ENCODE measurements at regions not wholly inside any gene's neighbourhood (a gene's known extent, or its start where the extent isn't known, plus 50 kb on each side); places are given as distances from the start of the nearest gene placed in this dataset.

- no peak overlapping the region for H3K4me3 ChIP-seq
- WGBS (ENCODE audit: insufficient coverage, low coverage, missing lambda C conversion rate): 0% methylated on average over 1 of the region's 1 CpG
- H3K9ac ChIP-seq (ENCODE audit: insufficient read depth in 1 of 2, low read depth in 2 of 2, low read length in 2 of 2): no peak overlapping the region
- H3K27me3 ChIP-seq (ENCODE audit: control insufficient read depth in 2 of 2, insufficient read depth in 2 of 2, low read length in 2 of 2): no peaks in the 10 kb centered on the region
- no peak overlapping the region for H2AFZ ChIP-seq (ENCODE audit: low read depth, low read length)
- H3K4me2 ChIP-seq (ENCODE audit: insufficient read depth, low read length): no peak overlapping the region
- H3K36me3 ChIP-seq (ENCODE audit: control insufficient read depth, insufficient read depth, low read length): no peaks in the 10 kb centered on the region
- BruUV-seq (replicated peaks): no TSS peak
- H3K9me1 ChIP-seq (ENCODE audit: control insufficient read depth, insufficient read depth, low read length): no peaks in the 10 kb centered on the region
- FAIRE-seq: no peak
- H3K9me3 ChIP-seq (replicated peaks; ENCODE audit: control insufficient read depth, insufficient read depth, low read depth, low read length): no peaks in the 10 kb centered on the region
- DNase-seq (ENCODE audit: extremely low read depth in 1 of 4, low spot score in 3 of 4): no peak
- no peak overlapping the region for H3K27ac ChIP-seq (ENCODE audit: extremely low read depth, low read depth, low read length)
- TF ChIP-seq TCF7L2 (IDR thresholded peaks at IDR 0.05; ENCODE audit: low read depth, low read length) (no peak), ERF (CRISPR knock-in tag; IDR thresholded peaks at IDR 0.05) (no peak), MYNN (IDR thresholded peaks at IDR 0.05) (no peak), MYNN (CRISPR knock-in tag; IDR thresholded peaks at IDR 0.05) (no peak), NR2F6 (CRISPR knock-in tag; IDR thresholded peaks at IDR 0.05) (no peak), ZNF12 (CRISPR knock-in tag; IDR thresholded peaks at IDR 0.05) (no peak), ZNF263 (CRISPR knock-in tag; IDR thresholded peaks at IDR 0.05; ENCODE audit: borderline replicate concordance) (no peak), POLR2AphosphoS2 (IDR thresholded peaks at IDR 0.05; ENCODE audit: low read length) (no peak), ZBTB7A (IDR thresholded peaks at IDR 0.05; ENCODE audit: borderline replicate concordance, control insufficient read depth, low read depth, low read length) (no peak), HIVEP1 (CRISPR knock-in tag; IDR thresholded peaks at IDR 0.05) (no peak), ZNF23 (CRISPR knock-in tag; IDR thresholded peaks at IDR 0.05) (no peak), GTF3C2 (IDR thresholded peaks at IDR 0.05; ENCODE audit: borderline replicate concordance, extremely low read depth, insufficient read length) (no peak), ZEB2 (IDR thresholded peaks at IDR 0.05) (no peak), ZNF707 (CRISPR knock-in tag; conservative IDR thresholded peaks at IDR 0.05) (no peak), ARNT (IDR thresholded peaks at IDR 0.05) (no peak)
- no peaks in the 10 kb centered on the region for H3K79me2 ChIP-seq (ENCODE audit: control insufficient read depth, insufficient read depth, low read length)
- ChIA-PET CTCF (ENCODE audit: low intra/inter-chr PET ratio) (no interaction called here), POLR2A (no interaction called here)
- H4K20me1 ChIP-seq (replicated peaks; ENCODE audit: control insufficient read depth, insufficient read depth, low read length): no peaks in the 10 kb centered on the region
- H3K4me1 ChIP-seq (replicated peaks in 1 of 2; ENCODE audit: control insufficient read depth in 2 of 2, insufficient read depth in 2 of 2, low read length in 2 of 2): no peaks in the 10 kb centered on the region
- intact Hi-C loops (cut with micrococcal nuclease) (no loop called here), in situ Hi-C loops (cut with MboI) (no loop called here)
- no peak for ATAC-seq
Observed at GRCh38 chr15:35973029-35973428, 427.1 kb upstream of the DPH6 start.
